GM18502 (cell line): ENCODE measurements at regions not wholly inside any gene's neighbourhood (a gene's known extent, or its start where the extent isn't known, plus 50 kb on each side); places are given as distances from the start of the nearest gene placed in this dataset.
A peak's percentile ranks its signal among the peaks of the same experiment; 100 is the strongest.

ENCODE experiments used
- ATAC-seq: cut with Tn5 transposase; IDR thresholded peaks from one replicate; pipeline ENCODE4 v1.9.1; 2021; ENCODE audit warnings: mild to moderate bottlenecking; ENCODE audit not compliant: unreplicated experiment, poor library complexity

DNA sequence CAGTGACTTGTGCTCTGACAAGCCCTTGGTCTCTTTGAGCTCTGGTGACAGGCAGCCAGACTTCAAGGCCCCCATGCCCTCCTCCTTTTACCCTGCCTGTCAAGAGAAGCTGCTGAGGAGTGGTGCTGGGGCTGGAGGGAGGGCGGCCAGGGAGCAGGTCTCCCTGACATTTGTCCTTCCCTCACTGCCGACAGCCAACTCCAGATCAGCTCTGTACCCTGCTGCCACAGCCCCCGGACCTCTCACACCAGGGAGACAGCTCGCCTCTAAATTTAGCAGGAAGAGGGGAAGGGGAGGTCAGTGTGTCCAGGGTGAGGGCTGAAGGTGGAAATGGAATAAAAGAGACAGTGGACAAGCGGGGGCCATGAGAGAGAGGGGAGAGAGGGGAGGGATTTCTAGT, 155.8 kb downstream of the TDRD15 start:
- ATAC-seq, result no peak

DNA sequence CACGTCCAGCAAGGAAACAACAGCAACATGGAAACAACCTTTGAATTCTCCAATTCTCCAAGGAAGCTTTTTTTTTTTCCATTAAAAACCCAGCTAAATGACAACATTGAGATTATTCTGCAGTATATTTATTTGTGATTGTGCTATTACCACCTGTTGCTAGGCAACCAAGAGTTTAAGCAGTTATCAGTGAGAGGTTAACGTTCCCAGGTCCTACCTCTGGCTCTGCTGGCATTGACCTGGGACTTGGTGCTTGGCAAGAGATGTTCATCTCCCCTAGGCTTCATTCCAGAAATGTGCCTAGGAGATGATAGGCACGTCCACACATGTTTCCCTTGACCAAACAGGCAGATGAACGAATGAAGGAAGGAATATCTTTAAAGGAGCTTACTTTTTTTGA, 157.0 kb downstream of the TDRD15 start:
- no peak for ATAC-seq

DNA sequence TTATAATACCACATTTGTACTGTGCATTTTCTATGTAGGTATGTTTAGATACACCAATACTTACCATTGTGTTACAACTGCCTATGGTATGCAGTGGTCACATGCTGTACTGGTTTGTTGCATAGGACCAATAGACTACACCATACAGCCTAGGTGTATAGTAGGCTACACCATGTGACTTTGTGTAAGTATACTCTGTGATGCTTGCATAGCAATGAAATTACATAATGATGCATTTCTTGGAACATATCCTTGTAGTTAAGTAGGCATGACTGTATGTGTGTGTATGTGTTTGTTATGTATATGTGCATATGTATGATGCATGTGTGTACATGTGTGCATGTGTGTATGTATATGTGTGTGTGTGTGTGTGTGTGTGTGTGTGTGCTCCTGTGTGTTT, 157.6 kb downstream of the TDRD15 start:
- ATAC-seq, result no peak

DNA sequence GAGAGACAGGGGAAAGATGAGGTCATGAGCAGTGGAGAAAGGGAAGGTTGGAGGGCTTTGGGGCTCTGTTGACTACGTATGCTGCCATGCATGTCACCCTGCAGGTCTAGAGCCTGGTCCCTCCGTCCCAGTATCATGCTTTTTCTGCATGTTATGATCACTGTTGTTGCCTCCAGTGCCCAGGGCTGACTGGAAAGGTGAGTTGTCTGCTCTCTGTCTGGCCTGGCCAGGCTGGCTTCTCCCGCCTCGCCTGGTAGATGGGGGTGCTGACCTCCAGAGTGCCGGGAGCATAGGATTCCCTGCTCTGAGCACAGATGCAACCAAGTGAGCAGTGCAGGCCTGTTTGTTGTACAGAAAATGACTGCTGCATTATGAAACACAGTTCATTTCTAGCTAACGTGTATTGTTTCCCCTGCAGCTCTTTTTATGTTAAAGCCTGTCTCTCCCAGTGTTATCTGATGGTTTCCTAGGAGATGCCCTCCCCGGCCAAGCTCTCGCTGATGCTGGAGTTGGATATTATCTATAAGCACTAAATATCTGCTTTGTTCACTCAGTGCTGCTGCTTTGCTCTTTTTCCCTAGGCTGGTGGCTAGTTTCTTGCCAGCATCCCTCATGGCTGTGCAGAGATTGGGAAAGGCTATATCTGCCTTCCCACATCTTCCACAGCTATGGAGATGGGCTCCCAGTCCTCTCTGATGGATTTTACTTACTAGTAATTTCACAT, 158.2 kb downstream of the TDRD15 start:
- no peak for ATAC-seq

DNA sequence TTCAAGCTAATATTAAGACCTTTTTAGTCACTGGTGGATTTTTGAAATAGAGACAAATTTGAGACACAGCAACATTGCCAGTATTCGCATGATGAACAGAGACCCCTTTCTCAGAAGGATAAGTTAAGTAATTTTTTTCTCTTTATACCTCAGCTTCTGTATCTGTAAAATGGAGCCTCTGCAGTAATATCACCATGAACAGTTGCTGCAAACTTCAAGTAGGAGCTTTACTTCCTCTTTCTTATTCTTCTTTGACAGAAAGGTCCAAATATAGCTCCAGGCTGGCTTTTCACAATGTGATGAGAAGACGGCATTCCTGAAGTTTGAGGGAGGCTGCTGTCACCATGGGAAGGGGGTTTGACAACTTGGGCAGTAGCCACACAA, 158.7 kb downstream of the TDRD15 start:
- no peak for ATAC-seq

DNA sequence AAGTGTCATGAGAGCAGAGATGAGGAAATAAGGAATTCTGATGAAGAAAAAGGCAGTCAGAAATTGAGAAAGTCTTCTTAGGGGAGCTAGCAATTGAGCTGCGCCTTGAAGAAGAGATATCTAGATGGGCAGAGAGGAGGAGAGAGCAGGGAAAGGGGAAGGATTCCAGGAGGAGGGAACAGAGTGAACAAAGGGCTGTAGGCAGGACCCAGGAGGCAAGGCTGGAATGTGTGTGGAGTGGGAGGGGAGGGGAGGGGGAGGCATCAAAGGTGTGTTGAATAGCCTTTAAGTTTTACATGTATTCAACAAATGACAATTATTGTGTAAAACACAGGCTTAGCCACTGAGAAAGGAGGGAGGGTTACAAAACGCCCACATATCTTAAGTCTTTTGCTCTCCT, 164.5 kb downstream of the TDRD15 start:
- no peak for ATAC-seq

DNA sequence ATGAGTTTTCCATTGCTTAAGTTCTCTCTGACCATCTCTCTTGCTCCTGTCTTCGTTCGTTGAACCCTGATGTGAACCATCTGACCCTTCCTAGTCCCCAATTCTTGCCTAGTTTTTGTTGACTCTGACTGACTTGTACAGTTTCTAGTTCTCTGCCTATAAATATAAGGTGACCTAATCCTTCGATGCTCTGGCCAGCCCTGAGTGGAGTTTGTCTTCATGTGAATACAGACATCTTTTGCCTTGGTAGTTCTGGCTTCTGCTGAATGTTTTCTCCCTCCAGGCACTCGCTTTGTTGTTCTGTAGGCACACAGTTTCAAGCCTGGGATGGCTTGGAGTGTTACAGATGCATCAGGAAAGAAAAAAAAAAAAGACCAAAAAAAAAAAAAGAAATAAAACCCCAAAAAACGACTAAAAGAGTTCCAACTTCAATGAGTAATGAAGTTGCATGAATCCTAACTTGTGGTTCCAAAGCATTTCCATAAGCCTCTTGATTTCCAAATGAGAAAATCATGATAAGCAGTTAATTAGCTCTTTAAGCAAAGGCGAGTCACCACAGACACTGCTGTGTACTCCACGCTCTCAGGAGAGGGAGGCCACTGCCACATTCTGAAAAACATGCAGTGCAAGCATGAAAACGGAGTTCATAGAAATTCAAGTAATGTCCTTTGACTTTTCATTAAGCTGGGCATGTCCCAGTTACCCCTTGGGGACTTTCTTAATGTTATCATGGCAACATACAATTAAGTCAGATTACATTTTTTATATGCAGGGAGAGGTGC, 165.2 kb downstream of the TDRD15 start:
- no peak for ATAC-seq

DNA sequence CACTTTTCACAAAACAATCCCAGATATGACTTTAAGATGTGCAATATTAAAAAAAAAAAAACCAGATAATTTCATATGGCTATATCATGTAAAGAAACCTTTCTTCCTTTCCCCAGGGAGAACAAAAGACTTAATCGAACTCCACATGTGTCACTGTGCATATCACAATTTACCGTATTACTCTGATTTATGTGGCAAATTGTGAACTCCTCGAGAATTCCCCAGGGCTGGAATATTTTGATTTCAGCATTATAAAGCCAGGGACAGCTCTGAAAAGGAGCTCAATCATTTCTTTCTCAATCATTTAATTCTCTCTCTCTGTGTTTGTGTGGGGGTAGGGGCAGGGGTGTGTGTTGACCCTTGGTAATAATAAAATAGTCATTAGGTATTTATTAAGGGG, 165.8 kb downstream of the TDRD15 start:
- no peak for ATAC-seq

DNA sequence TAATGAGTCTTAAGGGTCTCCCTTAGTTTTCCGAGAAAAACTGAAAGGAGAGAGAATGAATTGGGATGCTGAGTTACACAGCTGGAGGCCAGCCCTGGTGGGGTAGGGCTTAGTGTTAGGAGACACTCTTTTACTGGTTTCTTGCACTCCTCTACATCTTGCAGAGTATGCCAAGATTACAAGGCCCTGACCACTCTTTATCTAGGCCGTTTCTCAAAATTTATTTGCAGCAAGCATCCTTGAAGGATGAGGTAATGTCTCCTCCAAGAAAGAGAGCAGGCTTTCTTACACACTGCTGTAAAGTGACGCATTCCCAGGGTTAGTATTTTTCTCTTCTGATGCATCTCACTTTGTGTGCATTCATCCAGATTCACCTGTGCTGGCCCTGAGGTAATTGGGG, 166.2 kb downstream of the TDRD15 start:
- ATAC-seq, result no peak

DNA sequence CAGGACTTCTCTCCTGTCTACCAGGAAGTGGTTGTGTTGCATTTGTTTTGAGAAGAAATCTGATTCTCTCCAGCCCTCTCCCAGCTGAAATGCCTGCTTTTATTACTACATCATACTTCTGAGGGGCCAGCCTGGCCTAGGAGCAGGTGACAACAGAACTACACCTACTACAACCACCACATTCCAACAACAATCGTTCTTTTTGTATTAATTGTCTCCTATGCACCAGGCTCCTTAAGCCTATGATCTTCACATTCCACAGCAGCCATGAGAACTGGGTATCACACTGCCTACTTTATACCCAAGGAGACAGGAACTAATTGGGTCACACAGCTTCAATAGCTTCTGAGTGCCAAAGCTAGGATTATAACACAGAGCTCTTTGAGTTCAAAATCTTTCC, 167.7 kb downstream of the TDRD15 start:
- ATAC-seq, result no peak

DNA sequence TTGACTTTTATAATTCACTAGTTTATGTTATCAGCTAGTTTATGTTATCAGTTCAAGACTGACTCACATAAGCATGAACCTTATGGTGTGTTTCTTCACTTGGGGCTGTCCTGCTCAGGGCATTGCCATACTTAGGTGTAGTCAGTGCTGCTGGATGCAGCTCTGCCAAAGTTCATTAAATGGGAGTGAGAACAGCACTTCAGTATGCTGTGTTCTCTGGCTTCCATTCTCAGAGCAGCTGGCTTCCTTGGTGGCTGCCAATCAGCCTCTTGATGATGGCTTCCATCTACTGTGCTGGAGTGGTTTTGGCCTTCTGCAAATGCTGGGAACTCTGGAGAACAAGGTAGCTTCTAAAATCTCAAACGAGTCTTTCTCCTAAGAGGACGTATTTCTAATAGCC, 170.7 kb downstream of the TDRD15 start:
- ATAC-seq, result no peak

DNA sequence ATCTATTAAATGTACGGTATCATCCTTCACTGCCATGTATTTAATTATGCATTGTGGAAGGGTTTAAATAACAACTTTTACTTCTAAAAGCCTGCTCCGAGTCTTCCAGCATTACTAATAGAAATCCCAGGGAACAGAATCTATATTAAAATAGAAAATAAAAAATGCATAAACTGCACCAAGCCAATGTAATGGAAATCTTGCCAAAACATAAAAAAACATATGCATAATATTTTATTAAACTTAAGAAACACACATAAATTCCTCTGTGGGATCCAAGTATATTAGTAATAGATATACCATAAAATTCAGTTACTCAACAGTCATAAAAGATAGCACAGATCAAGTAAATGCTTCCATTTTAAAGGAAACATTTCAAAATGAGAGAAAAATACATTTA, 175.6 kb downstream of the TDRD15 start:
- ATAC-seq, result no peak

DNA sequence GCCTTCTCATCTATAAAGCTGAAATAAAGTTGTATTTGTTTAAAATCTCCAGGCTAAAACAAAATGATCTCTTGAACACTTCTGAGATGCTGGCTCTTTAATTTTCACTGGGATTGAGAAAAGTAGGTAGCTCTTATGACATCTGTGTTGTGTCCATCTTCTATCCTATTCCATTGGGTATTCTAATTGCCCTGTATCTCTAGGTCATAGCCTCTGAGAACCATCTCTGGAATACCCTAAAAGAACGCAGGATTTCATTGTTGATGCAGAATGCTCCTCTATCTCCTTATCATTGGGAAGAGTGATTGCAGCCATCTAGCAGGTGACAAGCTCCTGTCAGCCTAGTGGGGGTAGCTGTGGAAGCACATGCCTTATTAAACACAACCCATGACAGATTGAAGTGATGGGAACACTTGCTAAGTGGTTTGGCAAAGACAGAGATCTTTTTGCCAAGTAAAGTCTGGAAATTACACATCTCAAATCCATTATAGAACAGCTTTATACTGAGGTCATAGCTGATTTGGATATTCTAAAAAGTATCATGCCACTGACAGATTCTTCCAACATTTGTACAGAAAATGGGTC, 178.2 kb downstream of the TDRD15 start:
- ATAC-seq, result no peak

DNA sequence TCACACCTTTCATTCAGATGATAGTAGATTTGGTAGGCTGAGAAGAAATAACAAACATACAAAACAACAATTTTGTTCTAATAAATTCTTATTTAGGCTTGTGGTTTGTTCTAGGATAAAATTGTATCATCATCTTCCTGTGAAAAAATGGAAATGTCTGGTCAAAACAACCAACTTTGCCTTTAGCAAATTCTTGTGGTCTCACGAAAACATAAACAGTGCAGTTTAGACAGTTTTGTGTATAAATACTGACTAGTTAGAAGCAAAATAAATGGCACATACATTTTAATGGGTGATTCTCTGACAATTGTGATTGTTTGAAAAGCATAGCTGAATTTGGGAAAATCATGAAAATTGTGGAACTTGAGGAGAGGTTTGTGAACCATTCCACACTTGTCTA, 180.1 kb downstream of the TDRD15 start:
- ATAC-seq, result no peak

DNA sequence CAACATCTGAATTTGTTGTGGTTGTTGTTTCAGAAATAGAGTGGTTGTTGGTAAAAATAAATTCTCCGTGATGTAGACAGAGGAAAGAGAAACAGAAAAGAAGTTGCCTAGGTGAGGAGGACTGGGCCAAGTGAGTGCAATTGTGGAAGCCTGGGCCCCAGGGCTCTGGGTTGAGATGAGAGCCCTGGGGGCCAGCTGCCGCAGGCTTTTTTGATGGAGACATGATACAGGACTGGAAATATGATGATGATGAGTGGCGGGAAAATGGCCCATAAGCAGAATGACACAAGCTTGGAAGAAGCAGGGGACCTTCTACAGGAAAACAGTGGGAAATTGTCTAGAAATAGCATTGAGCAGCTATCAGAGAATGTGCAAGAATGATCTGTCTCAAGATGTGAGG, 181.8 kb downstream of the TDRD15 start:
- no peak for ATAC-seq

DNA sequence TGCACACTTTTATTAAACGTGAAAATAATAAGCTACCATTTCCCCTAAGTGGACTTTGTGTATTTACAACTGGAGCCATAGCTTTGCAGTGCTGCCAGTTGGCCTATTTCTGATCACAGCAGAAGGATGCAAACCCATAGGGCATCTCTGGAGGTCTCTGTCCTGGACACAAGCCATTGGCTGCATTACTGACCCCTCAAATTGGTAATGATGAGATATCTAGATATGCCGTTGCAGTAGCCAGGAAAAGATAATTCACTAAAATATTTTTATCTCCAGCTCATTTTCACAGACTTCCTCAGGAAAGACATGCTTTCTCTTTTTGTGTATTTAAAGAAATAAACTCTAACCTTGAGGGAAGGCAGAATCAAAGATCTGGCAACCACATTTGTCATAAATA, 182.5 kb downstream of the TDRD15 start:
- ATAC-seq, result no peak

DNA sequence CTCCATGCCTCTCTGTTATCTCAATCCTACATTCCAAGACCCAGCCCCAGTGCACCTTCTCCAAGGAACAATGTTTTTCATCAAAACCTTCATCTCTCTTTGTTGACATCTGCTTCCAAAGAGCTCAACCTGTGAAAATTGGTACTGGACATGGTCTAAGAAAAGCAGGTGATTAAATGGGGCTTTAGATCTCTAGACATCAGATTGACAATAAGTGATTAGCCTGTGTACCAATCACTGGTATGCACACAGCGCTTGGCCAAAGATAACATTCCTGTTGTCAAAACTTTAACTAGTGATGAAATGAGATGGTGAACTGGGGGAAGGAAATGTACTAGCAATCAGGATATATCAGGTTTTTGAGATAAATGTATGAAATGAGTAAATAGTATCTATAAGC, 183.3 kb downstream of the TDRD15 start:
- no peak for ATAC-seq

DNA sequence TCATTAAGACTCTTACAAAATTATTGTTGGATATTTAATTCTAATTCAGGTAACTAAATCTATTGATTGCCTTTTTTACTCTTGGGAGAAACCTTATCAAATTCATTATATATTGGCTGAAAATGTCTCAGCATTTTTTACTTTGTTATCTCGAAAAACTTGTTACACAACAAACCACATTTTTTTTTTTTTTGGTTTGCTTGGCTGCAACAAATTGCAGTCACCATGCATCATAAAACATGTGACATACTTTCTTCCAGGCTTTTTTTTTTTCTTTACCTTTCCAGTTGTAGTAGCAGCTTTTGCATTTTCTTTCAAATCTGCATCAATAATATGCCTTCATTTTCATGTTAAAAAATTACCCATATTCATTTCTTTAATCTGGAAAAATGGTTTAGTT, 186.7 kb downstream of the TDRD15 start:
- ATAC-seq, result no peak

DNA sequence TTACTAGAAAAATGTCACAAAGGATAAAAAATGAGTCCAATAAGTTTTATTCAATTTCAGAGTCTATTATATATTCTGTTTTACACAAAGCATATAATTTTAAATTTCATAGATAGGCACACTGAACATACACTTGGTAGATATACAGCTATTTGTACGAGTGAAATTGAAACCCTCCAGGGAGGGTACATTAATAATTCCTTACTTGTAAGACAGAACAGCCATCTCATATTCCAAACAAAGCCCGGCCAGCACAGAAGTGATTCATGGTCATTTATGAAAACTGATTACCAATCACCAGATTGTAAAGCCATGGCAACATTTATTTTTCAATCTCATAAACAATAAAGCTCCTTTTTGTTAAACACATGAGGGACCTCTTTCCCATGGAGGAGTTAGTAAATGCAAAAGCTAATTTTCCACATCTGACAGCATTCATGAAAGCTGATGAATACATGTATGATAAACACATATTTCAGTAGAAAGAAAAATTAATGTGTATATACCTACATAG, 190.6 kb downstream of the TDRD15 start:
- ATAC-seq, result no peak

DNA sequence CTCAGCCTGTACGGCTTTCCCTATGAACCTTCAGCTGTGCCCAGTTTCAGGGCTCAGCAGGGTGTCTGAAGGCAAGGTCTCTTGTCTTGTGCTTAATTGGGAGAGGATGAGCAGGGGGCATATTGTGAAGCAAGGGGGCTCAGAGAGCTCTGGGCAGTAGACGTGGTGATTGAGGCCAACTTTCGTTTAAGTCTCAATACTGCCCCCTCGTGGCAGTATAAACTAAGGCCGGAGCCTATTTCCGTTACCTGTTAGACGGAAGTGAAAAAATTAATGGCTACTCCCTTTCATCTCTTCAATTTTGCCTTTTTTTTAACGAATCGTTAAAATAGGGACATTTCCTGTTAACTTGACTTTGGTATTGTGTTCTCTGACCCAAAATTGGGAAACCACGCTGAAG, 193.4 kb downstream of the TDRD15 start:
- ATAC-seq, result peak; percentile 85

DNA sequence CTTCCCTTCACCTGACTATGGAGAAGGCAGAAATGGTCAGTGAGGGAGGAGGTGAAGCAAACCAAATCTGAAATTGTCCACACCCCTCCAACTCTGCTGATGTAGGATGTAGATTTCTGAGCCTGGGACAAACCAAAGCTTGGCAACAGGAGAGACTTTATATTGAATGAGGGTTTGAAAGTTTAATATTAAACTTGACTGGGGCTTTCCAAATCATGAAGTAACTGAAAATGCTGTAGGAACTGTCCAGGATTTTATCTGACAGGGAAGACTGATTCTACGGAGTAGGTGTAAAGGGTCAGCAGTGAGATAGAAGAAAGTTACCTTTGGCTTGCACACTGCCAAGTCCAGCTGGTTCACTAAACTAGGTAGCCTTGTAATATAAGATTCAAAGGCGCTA, 194.5 kb downstream of the TDRD15 start:
- ATAC-seq, result no peak

DNA sequence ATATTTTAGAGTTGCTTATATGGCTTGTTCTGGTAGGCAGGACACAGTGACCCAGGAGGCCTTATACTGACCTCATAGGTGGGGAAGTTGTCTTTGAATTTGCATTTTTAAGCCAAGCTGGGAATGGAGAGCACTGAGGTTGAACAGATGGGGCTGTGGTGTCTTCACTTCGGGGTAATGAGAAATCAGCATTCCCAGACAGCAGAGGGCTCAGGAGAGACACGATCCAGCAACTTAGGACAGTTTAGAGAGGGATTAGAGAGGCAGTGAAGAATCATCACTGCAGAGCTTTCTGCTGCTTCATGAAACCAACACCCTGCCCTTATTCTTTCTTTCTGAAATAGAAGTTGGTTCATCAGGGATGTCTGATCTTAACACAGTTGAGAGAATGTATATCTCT, 202.4 kb downstream of the TDRD15 start:
- no peak for ATAC-seq
